B cell (primary cell): ENCODE measurements at regions not wholly inside any gene's neighbourhood (a gene's known extent, or its start where the extent isn't known, plus 50 kb on each side); places are given as distances from the start of the nearest gene placed in this dataset.

Source experiments
- CTCF ChIP-seq: fragments of 200-600 bp; IDR thresholded peaks from one replicate; pipeline ENCODE4 v1.8.0; 2022; ENCODE audit warnings: antibody characterized with exemption, mild to moderate bottlenecking
- EZH2 ChIP-seq: IDR thresholded peaks from 2 replicates; pipeline ENCODE4 v1.6.1; 2012; ENCODE audit warnings: borderline replicate concordance, low read depth, mild to moderate bottlenecking, moderate library complexity, low read length; ENCODE audit not compliant: insufficient read depth, poor library complexity, severe bottlenecking

- TF ChIP-seq CTCF (no peak), EZH2 (no peak)
Observed at GRCh38 chr5:5799229-5799628, 376.8 kb downstream of the ICE1 start.
